ENCODE measurements at regions not wholly inside any gene's neighbourhood (a gene's known extent, or its start where the extent isn't known, plus 50 kb on each side); places are given as distances from the start of the nearest gene placed in this dataset.

GRCh38 chr17:34090593-34090992, 164.5 kb upstream of the CCL2 start:
- no peak for DNase-seq (ENCODE audit: low spot score)

- no peak for DNase-seq (ENCODE audit: low spot score)
Measured at GRCh38 chr17:34091975-34092374, 163.1 kb upstream of the CCL2 start.

- no peak for DNase-seq (ENCODE audit: low spot score)
Measured at GRCh38 chr17:34095106-34095505, 160.0 kb upstream of the CCL2 start.

- no peak for DNase-seq (ENCODE audit: low spot score)
Measured at GRCh38 chr17:34098699-34099098, 156.4 kb upstream of the CCL2 start.

GRCh38 chr17:34099859-34100515, 155.1 kb upstream of the CCL2 start:
- no peak for DNase-seq (ENCODE audit: low spot score)

GRCh38 chr17:34107019-34107418, 148.1 kb upstream of the CCL2 start:
- no peak for DNase-seq (ENCODE audit: low spot score)

GRCh38 chr17:34110315-34110714, 144.8 kb upstream of the CCL2 start:
- no peak for DNase-seq (ENCODE audit: low spot score)

- DNase-seq (ENCODE audit: low spot score), result no peak
Measured at GRCh38 chr17:34113089-34113488, 142.0 kb upstream of the CCL2 start.

- DNase-seq (ENCODE audit: low spot score), result no peak
Measured at GRCh38 chr17:34114174-34114573, 140.9 kb upstream of the CCL2 start.

GRCh38 chr17:34116306-34116705, 138.8 kb upstream of the CCL2 start:
- no peak for DNase-seq (ENCODE audit: low spot score)

GRCh38 chr17:34117332-34117731, 137.8 kb upstream of the CCL2 start:
- no peak for DNase-seq (ENCODE audit: low spot score)

GRCh38 chr17:34117811-34118210, 137.3 kb upstream of the CCL2 start:
- no peak for DNase-seq (ENCODE audit: low spot score)

GRCh38 chr17:34118564-34118963, 136.5 kb upstream of the CCL2 start:
- no peak for DNase-seq (ENCODE audit: low spot score)

- no peak for DNase-seq (ENCODE audit: low spot score)
Measured at GRCh38 chr17:34121311-34121710, 133.8 kb upstream of the CCL2 start.

- no peak for DNase-seq (ENCODE audit: low spot score)
Measured at GRCh38 chr17:34122515-34122914, 132.6 kb upstream of the CCL2 start.

GRCh38 chr17:34125010-34125409, 130.1 kb upstream of the CCL2 start:
- DNase-seq (ENCODE audit: low spot score), result no peak

- no peak for DNase-seq (ENCODE audit: low spot score)
Measured at GRCh38 chr17:34125921-34126320, 129.2 kb upstream of the CCL2 start.

- DNase-seq (ENCODE audit: low spot score), result no peak
Measured at GRCh38 chr17:34126496-34126895, 128.6 kb upstream of the CCL2 start.

- no peak for DNase-seq (ENCODE audit: low spot score)
Measured at GRCh38 chr17:34126965-34127364, 128.1 kb upstream of the CCL2 start.

- DNase-seq (ENCODE audit: low spot score), result no peak
Measured at GRCh38 chr17:34130544-34130943, 124.5 kb upstream of the CCL2 start.

GRCh38 chr17:34131386-34131785, 123.7 kb upstream of the CCL2 start:
- DNase-seq (ENCODE audit: low spot score), result no peak

- no peak for DNase-seq (ENCODE audit: low spot score)
Measured at GRCh38 chr17:34133350-34133749, 121.7 kb upstream of the CCL2 start.

- no peak for DNase-seq (ENCODE audit: low spot score)
Measured at GRCh38 chr17:34135841-34136240, 119.2 kb upstream of the CCL2 start.

- no peak for DNase-seq (ENCODE audit: low spot score)
Measured at GRCh38 chr17:34140006-34140405, 115.1 kb upstream of the CCL2 start.

- no peak for DNase-seq (ENCODE audit: low spot score)
Measured at GRCh38 chr17:34141590-34141989, 113.5 kb upstream of the CCL2 start.

Data from LoVo (cell line).